Stimulated activated CD4-positive, alpha-beta T cell treated with anti-CD3 and anti-CD28 coated beads, TNF-alpha, amount 100 ng/mL, for 48 hours (primary cell): ENCODE measurements at regions not wholly inside any gene's neighbourhood (a gene's known extent, or its start where the extent isn't known, plus 50 kb on each side); places are given as distances from the start of the nearest gene placed in this dataset.
"Not testable (repeated sequence)": the region's sequence is repeated elsewhere in the genome, so short reads cannot be mapped to it uniquely, and the experiment has no call there.

Experiments used
- DNase-seq, 3 donors: peaks; one replicate each; pipeline ENCODE4 v3.0.0-alpha.2; 2020; ENCODE audit warnings: low read depth in 3 of 3

DNA sequence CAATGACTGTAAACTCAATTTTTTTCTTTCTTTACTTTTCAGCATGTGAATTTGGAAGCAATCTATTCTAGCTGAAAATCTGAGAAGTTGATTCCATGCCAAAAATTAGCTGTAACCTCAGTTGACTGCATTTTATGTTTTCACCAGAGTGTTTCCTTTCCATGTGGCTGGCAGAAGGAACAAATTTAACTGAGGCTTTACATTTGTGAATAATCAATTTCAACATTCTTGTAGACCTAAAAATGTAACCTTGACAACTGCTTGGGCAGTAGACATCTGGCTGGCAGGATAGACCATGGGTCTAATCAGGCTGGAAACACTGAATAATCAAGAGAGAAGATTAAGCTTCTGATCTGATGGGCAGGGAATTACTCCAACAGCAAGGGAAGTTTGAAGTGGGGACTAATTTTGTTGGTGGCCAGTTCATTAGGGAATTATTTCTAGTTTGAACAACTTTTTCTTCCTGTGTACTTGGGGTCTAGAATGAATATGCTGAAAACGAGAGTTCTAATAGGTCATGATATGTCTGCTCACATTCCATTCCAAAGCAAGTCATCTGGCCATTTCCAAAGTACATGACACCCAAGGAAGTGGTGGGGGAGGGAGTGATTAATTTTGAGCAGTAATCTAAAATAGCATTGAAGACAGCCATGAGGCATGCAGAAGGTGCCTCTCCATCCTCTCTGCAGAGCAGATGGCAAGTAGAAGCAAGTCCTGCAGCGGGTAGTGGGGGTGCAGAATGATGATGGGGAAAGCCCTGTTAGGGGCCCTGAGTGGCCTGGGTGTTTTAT lies 68.2 kb downstream of the ATP23 start:
- no peak for DNase-seq

DNA sequence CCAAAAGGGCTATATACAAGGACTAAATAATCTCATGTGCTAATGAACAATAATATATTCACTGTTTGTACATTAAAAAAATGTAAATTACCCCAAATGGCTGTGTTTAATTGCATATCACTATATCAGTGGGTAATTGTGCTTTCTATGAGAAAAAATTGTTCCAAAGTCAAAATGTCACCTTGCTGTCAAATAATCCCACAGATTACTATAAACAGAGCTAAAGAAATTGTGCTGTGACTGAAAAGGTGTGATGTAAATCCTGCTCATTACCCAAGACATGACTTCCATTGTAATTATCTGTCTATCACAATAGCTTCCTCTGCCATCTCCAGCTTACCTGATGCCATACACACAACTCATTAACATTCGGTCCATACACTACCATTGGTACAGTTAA lies 70.3 kb downstream of the ATP23 start:
- no peak for DNase-seq

DNA sequence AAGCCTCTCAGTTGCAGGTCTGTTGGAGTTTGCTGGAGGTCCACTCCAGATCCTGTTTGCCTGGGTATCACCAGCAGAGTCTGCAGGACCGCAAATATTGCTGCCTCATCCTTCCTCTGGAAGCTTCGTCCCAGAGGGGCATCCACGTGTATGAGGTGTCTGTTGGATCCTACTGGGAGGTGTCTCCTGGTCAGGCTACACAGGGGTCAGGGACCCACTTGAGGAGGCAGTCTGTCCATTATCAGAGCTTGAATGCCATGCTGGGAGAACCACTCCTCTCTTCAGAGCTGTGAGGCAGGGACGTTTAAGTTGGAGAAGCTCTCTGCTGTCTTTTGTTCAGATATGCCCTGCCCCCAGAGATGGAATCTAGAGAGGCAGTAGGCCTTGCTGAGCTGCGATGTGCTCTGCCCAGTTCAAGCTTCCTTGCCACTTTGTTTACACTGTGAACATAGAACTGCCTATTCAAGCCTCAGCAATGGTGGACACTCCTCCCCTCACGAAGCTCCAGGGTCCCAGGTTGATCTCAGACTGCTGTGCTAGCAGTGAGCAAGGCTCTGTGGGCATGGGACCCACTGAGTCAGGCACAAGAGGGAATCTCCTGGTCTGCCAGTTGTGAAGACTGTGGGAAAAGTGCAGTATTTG lies 81.1 kb downstream of the ATP23 start:
- DNase-seq: not testable (repeated sequence)

DNA sequence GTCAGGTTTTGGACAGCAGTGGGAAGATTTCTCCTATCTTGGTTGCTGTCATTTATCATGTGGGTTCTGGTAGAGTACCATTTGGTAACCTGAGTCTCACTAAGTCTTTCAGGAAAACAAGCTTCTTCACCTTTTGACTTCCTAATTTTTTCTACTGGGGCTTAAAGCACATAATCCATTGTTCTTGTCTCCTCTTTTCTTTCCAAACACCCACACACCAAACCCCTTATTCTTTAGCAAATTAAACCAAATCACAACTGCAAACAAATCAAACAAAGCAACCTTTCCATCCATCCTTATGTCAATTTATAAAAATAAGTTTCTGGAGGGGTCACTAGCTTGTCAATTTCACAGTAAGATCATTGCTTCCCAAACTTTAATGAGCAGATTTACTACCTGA lies 84.1 kb downstream of the ATP23 start:
- no peak for DNase-seq

DNA sequence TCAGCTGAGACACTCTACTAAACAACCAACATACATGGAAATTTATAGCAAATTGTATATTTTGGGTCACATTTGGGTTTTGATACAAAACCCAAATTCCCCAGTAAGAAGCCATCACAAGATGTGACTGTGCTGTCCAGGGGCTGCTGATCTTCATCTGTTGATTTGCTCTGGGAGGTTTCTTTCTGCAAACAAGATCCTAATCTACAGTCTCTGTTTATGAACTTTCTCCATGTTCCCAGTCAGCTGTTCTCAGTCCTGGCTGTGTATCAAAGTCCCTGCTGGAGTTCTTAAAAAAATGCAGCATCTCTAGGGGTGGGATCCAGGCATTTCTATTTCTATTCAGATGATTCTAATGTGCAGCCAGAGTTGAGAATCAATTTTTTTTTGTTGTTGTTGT lies 85.1 kb downstream of the ATP23 start:
- no peak for DNase-seq

GRCh38 chr12:58026897-58027891 lies 85.8 kb downstream of the ATP23 start:
- no peak for DNase-seq

- no peak for DNase-seq
These were observed 86.9 kb downstream of the ATP23 start for GRCh38 chr12:58028294-58028693.

DNA sequence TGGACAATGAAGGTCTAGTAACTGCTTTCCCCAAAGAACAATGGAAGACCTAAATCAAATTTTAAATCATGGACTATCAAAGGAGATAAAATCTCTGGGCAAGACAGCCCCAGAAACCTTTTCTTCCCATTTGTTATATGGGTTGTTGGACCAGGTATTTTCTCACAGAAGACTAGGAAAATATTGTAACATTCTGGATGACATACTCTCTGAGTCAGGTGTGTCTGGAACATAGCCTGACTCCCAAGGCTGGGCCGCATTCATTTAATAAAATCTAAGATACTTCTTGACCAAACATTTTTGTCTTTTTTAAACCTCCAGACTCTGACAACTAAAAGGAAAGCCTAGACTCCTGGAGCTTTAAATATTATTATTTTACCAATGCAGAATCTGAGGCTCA lies 87.9 kb downstream of the ATP23 start:
- no peak for DNase-seq

DNA sequence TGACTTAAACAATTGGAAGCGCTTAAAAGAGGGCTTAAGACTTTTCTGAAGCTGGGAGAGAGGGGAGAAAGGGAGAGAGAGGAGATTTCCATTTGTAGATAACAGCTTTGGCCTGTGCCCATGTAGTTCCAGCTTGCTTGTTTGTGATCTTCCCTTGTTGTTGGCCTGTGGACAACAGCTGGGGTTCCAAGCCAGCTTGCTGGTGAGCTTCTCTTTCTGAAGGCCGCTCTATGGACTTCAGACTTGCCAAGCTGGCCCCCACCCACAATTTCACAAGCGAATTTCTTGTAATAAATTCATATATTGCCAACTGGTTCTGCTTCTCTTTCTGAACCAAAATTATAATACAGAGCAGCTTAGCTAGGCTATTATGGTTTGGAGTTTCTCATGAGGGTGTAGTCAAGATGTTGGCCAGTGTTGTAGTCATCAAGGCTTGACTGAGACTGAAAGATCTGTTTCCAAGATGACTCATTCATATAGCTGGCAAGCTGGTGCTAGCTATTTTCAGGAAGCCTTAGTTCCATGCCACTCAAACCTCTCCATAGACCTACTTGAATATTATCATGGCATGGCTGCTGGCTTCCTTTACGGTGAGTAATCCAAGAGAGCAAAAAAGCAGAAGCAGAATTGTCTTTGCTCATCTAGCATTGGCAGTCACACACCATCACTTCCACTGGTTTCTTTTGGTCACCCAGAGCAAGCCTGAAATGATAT lies 89.4 kb downstream of the ATP23 start:
- DNase-seq: no peak

DNA sequence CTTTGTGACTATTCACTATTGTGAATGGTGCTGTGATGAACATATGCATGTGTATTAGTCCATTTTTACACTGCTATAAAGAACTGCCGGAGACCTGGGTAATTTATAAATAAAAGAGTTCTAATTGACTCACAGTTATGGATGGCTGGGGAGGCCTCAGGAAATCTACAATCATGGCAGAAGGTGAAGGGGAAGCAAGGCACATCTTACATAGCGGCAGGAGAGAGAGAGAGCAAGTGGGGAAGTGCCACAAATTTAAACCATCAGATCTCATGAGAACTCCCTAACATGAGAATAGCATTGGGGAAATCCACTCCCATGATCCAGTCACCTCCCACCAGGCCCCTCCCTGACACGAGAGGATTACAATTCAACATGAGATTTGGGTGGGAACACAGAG lies 90.8 kb downstream of the ATP23 start:
- DNase-seq: no peak

DNA sequence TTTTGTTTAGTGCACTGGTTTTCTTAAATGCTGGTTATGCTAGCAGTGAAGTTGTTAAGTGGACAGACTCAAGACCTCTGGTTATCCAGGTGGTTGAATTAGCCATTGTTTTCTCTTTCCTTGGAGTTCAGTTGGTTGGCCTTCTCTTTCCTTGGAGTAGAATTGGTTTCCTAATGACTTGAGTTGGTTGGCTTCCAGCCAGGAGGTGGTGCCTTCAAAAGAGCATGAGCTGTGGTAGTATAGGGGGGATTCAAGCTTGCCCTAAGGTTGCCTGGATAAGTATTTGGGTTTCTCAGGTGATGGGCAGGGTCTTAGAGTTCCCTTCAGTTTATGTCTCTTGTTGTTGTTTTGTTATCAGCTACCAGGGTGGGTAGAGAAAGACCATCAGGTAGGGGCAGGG lies 92.5 kb downstream of the ATP23 start:
- no peak for DNase-seq

- DNase-seq: no peak
These were observed 92.9 kb downstream of the ATP23 start for GRCh38 chr12:58034311-58034710.

GRCh38 chr12:58034712-58035111 lies 93.3 kb downstream of the ATP23 start:
- DNase-seq: no peak

- no peak for DNase-seq
These were observed 100.1 kb downstream of the ATP23 start for GRCh38 chr12:58041441-58041840.

DNA sequence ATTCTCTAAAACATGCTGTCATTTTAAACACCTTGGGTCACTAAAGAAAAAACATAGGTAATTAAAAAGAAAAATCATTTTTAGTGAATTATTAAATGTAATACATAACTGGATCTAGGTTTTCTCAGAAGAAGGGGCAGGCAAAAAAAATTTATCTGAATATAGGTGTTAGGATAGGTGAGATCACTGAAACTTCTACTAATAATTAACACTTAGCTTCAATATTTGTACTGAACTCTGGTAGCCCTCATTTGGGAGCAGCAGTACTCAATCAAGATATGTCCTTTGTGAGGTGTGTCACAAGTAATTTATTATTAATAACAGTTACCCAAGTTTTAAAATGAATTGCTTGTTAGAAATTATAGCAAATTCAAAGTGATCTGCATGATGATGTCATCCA lies 103.6 kb downstream of the ATP23 start:
- no peak for DNase-seq

DNA sequence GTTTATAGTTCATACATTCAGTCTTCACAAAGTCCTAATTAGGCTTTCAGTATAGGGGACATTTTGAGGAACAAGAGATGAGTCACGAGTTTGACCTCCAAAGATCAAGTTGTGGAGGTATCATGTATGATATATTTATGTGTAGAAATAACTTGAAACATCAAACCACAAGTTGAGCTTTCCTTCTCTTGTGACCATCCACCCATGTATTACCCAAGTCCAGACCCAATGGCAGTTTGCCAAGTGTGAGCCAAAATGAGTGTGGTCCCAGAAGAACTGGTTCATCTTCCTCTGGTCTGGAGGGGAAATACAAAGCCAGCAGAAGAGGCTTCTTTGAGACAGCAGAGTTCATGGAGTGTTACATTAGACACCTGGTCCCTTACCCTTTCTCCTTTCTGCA lies 104.9 kb downstream of the ATP23 start:
- no peak for DNase-seq

- DNase-seq: no peak
These were observed 110.0 kb downstream of the ATP23 start for GRCh38 chr12:58051378-58051777.

DNA sequence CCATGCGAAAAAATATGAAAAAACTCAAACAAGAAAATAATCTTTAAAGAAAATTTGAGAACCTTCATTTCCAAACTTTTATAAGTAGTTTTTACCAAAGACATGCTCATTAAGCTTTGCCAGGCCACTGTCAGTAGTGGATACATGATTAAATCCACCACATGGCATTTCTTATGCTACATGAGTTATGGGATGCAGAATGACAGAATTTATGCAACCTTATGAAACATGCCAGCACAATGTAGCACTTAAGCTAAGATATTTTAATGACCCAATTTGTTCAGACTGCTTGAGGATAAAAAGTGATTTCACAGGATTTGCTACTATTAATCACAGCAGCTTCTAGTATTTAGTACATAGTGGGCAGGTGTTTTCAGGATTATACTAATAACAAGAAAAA lies 123.3 kb downstream of the ATP23 start:
- DNase-seq: no peak

GRCh38 chr12:58066296-58066695 lies 124.9 kb downstream of the ATP23 start:
- no peak for DNase-seq

DNA sequence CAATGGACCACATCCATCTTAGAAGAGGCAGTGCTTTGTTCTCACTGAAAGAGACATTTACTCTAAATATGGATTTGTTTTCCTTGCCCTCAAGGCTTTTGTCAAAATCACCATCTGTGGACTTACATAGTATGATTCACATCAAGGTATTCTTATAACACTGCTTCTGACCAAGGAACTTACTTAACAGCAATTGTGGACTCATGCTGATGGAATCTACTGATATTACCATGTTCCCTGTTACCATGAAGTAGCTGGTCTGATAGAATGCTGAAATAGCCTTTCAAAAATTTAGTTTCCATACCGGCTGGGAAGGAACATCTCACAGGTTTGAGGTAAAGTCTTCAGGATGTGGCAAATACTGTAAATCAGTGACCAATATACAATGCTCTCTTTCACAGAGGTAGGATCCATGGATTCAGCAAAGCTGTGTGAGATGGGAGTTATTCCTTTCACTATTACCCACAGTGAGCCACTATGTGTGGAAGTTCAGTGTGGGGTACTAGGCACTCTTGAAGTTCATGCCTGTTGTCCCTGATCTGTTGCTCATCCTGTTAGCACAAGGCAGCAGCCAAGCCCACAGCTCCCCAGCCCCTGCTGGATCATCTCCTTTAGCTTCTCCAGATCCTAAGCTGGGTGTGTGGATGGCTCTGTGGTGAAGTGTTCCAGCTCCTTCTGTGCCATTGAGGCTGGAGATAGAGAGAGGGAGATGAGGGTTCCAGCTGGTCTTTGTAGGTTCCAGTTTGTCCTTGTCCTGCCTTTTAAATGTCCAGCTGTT lies 126.4 kb downstream of the ATP23 start:
- no peak for DNase-seq

- DNase-seq: no peak
These were observed 127.3 kb downstream of the ATP23 start for GRCh38 chr12:58068706-58069105.
